HG03521 (cell line): ENCODE measurements at regions not wholly inside any gene's neighbourhood (a gene's known extent, or its start where the extent isn't known, plus 50 kb on each side); places are given as distances from the start of the nearest gene placed in this dataset.
"Not testable (repeated sequence)": the region's sequence is repeated elsewhere in the genome, so short reads cannot be mapped to it uniquely, and the experiment has no call there.

Source experiments
- ATAC-seq: cut with Tn5 transposase; IDR thresholded peaks from one replicate; pipeline ENCODE4 v1.9.1; 2021; ENCODE audit warnings: mild to moderate bottlenecking, moderate library complexity; ENCODE audit not compliant: unreplicated experiment

GRCh38 chr2:83901317-83901716 is 557.8 kb downstream of the SUCLG1 start:
- no peak for ATAC-seq

DNA sequence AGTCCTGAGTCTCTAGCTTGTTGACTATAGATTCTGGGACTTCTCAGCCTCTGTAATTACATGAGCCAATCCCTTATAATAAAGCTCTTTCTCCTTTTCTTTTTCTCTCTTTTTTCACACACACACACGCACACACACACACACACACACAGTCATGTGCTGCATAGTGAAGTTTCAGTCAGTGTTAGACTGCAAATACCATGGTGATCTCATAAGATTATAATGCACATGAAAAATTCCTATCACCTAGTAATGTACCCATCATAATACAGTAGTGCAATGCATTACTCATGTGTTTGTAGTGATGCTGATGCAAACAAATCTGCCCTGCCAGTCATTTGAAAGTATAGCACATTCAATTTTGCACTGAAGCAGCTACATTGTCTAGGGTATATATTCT is 558.2 kb downstream of the SUCLG1 start:
- ATAC-seq = no peak

- ATAC-seq = no peak
These were observed 559.8 kb downstream of the SUCLG1 start for GRCh38 chr2:83899271-83899670.

DNA sequence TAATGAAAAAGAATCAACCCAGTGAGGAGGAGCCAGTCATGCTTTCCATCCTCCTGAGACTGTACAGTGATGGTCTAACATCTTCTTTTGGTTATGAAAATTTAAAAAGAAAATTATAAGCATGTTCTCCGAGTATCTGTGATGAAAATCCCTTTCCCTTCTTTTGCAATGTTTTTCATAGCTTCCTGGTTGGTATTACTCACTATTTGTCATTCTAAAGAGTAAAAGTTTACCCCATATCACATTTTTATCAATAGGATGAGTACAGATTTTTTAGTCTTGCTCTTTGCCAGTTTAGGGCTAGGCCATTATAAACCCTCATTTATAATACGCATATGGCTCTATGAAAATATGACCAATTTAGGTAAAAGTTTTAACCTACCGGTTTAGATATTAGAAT is 564.1 kb downstream of the SUCLG1 start:
- no peak for ATAC-seq

DNA sequence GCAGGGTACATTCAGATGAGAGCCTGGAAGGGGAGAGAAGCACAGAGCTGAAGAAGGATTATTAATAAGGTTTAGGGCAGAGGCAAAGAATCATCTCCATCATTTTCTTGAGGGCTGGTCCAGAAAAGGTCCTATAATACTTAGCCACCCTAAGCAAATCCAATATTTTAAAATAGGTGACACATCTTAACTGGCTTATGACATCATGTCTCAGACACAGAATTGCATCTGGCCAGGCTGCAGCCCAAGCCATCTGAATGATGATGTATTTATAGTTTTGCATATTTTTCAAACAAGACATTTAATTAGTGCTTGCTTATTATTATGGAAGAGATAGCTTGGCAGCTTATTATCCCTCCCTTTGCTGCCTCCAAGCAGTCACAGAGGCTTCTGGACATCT is 571.3 kb downstream of the SUCLG1 start:
- no peak for ATAC-seq

DNA sequence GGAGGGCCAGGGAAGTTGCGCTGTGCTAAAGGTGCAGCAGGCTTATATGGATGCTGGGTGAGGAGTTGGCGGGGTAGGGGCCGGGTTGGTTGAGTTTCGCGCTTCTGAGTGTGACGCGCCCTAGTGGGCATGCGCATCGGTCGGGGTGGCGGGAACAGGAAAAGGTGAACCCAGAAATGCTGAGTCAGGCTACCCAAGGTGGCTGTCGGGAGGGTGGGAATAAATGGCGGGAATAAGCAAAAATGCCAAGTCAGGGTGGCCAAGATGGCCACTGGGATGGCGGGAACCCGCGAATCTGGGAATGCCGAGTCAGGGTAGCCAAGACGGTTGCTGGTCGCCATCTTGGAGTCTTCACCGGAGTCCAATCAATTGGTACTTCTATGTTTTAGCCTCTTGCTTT is 580.0 kb downstream of the SUCLG1 start:
- ATAC-seq = no peak

DNA sequence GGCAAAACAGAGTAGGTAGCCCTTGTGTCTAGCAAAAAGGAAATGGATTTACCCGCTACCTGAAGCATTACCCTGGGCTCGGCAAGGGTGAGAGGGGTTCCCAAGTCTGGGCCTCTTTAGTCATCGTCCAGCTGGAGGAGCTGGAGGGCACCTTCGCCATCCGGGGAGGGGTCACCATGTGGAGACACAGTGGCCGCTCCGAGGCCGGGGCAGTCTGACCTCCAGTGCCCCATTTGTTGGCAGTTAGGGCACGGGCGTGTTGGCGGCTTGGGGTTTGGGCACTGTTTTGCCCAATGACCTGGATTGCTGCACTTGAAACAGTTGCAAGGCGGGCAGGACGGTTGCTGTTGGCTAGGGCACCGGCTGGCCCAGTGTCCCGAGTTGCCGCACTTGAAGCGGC is 581.8 kb downstream of the SUCLG1 start:
- not testable (repeated sequence) for ATAC-seq

DNA sequence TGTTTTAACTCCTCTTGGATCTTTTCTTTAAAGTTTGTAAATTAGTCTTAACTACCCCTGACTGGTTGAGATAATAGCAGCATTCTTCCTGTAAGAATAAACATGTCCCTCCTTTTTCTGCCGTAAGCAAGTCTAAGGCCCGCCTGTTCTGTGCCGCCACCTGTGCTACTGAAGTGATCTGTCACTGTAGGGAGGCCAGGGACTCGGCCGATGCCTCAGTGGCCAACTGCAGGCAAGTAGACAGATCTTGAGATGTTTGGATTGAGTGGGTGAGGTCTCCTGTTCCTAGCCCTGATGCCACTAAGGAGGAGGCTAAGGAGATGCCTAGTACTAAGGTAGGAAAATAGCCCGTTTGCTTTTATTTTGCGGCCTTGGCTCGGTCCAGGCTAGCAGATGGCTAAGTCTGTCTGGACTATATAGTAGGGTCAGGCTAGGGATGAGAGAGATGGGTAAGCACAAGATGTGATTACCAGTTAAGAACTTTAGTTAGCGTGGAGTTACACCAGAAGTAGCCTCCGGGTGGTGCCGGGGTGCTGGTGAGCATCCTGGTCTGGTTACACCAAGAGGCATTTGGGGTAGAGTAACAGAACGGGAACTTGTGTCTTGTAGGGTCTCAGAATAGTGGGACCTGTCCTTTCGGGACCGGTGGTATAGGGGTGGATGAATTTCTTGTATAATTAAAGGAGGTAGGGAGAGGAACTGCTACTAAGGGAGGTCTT is 584.2 kb downstream of the SUCLG1 start:
- no peak for ATAC-seq

GRCh38 chr2:83874066-83874465 is 585.0 kb downstream of the SUCLG1 start:
- no peak for ATAC-seq

DNA sequence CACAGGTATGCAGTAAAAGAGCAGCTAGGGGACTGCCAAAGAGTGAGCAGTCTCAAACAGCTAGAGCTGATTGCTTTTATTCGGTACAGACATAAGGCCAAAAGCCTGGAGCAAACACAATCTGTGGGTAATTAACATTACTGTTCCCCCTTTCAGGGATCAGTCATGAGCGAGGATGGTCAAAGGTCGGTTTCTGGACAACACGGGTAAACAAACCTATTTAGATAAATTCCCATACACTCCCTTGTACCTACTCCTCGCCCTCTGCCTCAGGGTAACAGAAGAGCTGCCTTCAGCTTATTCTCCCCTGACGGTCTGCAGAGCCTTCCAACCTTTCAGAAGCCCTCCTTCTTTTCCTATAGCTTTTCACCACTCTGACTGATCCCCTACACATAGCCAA is 586.0 kb downstream of the SUCLG1 start:
- ATAC-seq = no peak

- no peak for ATAC-seq
These were observed 592.9 kb downstream of the SUCLG1 start for GRCh38 chr2:83866211-83866610.

- no peak for ATAC-seq
These were observed 596.5 kb downstream of the SUCLG1 start for GRCh38 chr2:83862600-83862999.

DNA sequence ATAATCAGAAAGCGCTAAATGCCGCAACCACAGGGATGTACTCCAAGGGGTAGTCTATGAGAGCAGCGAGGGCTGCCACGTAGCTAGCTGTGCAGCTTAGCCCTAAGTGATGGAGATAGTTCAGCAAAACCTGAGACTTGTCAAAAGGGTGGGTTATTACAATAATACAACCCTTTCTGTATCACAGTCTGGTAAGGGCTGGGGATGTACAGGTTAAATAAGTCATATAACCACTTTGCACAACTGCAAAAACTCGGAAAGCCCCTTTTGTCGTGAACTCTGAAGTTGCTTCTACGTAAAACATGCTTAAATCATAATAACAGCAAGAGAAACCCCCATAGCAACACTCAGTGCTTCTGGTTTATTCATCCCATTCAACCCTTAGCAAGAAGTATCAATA is 598.8 kb downstream of the SUCLG1 start:
- no peak for ATAC-seq

DNA sequence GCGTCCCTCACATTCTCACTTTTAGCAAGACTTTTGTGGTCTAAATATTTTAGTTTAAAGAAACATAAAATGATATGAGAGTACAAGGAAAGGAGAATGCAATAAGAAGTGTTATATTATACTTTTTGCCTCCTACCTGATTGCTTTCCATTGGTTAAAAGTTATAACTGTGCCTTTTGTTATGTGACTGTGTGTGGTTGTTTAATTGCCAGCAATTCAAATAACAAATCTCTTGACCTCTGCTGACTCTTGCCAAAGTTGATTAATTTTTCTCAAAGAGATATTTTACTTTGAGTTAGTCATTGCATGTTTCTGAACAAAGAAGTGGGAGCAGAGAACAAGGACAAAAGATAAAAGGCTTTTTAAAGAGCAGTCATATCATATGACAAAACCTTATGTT is 599.5 kb downstream of the SUCLG1 start:
- no peak for ATAC-seq

DNA sequence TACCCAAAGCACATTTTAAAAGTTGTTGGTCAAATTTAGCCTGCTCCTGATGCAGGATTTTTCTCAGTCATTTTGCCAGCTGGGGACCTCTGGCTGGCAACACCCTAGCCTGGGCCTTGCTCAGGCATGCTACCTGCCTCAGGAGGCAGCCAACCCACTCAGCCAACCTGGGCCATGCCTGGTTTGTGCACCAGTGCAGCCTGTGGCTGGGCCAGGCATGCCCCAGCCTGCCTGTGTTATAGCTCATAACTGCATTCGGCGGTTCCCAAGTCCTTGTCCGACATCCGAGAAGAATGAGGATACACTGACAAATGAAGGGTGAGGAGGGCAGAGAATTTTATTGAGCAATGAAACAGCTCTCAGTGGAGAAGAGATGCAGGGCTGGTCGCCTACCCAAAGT is 608.0 kb downstream of the SUCLG1 start:
- no peak for ATAC-seq

- no peak for ATAC-seq
These were observed 608.9 kb downstream of the SUCLG1 start for GRCh38 chr2:83850071-83850725.

- ATAC-seq = no peak
These were observed 614.6 kb downstream of the SUCLG1 start for GRCh38 chr2:83844490-83844889.

GRCh38 chr2:83842421-83842820 is 616.7 kb downstream of the SUCLG1 start:
- ATAC-seq = no peak

GRCh38 chr2:83837823-83838222 is 621.3 kb downstream of the SUCLG1 start:
- no peak for ATAC-seq

- ATAC-seq = no peak
These were observed 631.5 kb downstream of the SUCLG1 start for GRCh38 chr2:83827618-83828017.

GRCh38 chr2:83826577-83826976 is 632.5 kb downstream of the SUCLG1 start:
- no peak for ATAC-seq

DNA sequence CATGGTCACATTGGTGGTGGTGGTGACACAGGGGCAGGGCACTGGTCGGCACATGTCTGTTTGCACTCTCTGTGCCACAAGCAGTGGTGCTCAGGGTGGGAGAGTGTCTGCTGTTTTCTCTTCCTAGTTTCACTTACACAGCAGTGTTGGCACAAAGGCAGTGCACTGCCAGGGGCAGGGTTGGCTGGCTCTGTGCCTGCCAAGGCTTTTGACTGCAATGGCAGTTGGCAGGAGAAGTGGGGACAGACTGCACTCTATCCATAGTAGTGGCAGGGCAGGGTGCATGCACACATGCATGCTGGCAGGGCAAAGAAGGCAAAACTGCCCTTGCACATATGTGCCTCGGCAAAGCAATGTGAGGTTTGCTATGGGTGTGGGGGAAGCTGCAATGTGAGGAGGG is 635.9 kb downstream of the SUCLG1 start:
- no peak for ATAC-seq

- ATAC-seq = no peak
These were observed 641.6 kb downstream of the SUCLG1 start for GRCh38 chr2:83817511-83817910.
